OCI-LY3 (cell line): ENCODE measurements at regions not wholly inside any gene's neighbourhood (a gene's known extent, or its start where the extent isn't known, plus 50 kb on each side); places are given as distances from the start of the nearest gene placed in this dataset.

Experiments used
- H2AFZ ChIP-seq: fragments of 200-600, 300-600 bp; shearing (Covaris generic); 2 replicates; pipeline ENCODE4 v1.6.0; 2014; ENCODE audit warnings: antibody characterized with exemption, low read depth, low read length
- H3K27ac ChIP-seq: fragments of 200-600, 300-600 bp; sonication (generic); 2 replicates; pipeline ENCODE4 v1.5.1; 2014; ENCODE audit warnings: mild to moderate bottlenecking, low read length, moderate library complexity, mixed read lengths
- H3K27me3 ChIP-seq: fragments of 200-600, 300-600 bp; sonication (generic); 2 replicates; pipeline ENCODE4 v1.6.1; 2014; ENCODE audit warnings: low read depth, low read length, mixed read lengths
- H3K36me3 ChIP-seq: fragments of 200-600, 300-600 bp; sonication (generic); replicated peaks from 2 replicates; pipeline ENCODE3; 2014; ENCODE audit warnings: low read depth, low read length, mixed read lengths
- H3K4me1 ChIP-seq: fragments of 300-600, 200-600 bp; sonication (generic); 2 replicates; pipeline ENCODE4 v1.6.1; 2014; ENCODE audit warnings: low read length, mixed read lengths
- H3K4me2 ChIP-seq: fragments of 200-600, 300-600 bp; sonication (generic); 2 replicates; pipeline ENCODE4 v1.6.1; 2014; ENCODE audit warnings: low read length, mixed read lengths
- H3K4me3 ChIP-seq: fragments of 300-600, 200-600 bp; sonication (generic); 2 replicates; pipeline ENCODE4 v1.5.1; 2014; ENCODE audit warnings: antibody characterized with exemption, mild to moderate bottlenecking, low read length, moderate library complexity
- H3K79me2 ChIP-seq: fragments of 300-600, 200-600 bp; shearing (Covaris generic); 2 replicates; pipeline ENCODE4 v1.6.1; 2014; ENCODE audit warnings: mild to moderate bottlenecking, low read length, mixed read lengths
- H3K9ac ChIP-seq: fragments of 300-600, 200-600 bp; shearing (Covaris generic); 2 replicates; pipeline ENCODE4 v1.6.0; 2014; ENCODE audit warnings: mild to moderate bottlenecking, low read length, moderate library complexity
- H3K9me3 ChIP-seq: fragments of 200-600, 300-600 bp; shearing (Covaris generic); 2 replicates; pipeline ENCODE4 v1.6.1; 2014; ENCODE audit warnings: low read length, mixed read lengths; ENCODE audit not compliant: insufficient read depth
- H4K20me1 ChIP-seq: fragments of 200-600, 300-600 bp; sonication (generic); 2 replicates; pipeline ENCODE4 v1.6.1; 2016; ENCODE audit warnings: low read length, mixed read lengths; ENCODE audit not compliant: insufficient read depth
- EZH2phosphoT487 ChIP-seq: fragments of 200-600 bp; shearing (Covaris generic); IDR thresholded peaks from 2 replicates; pipeline ENCODE4 v1.6.1; 2018; ENCODE audit warnings: antibody characterized with exemption, mixed run types, low read depth
- TF ChIP-seq, protein P1 (sequence below): fragments of 200-600, 300-600 bp; sonication (generic); IDR thresholded peaks from 2 replicates; pipeline ENCODE4 v1.5.1; 2014; ENCODE audit warnings: antibody characterized with exemption, low read length, low read depth

DNA sequence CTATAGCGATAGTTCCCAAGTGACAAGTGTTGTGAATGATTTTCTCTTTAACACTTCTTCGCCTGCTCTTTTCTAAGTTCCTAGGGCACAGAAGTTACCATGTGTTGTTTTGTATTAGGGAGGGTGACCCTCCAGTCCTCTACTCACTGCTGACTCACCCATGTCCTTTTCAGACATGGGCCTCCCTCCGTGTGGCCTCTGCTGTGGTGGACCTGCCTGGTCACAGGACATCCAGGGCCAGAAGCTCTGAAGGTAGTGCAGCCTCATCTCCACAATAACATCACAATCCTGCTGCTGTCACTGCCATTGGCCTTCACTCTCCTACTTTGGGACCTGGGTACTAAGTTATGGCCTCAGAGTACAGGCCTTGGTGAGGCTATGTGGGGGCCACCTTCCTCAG, 87.1 kb upstream of the TNFAIP3 start:
- TF ChIP-seq, protein P1, sequence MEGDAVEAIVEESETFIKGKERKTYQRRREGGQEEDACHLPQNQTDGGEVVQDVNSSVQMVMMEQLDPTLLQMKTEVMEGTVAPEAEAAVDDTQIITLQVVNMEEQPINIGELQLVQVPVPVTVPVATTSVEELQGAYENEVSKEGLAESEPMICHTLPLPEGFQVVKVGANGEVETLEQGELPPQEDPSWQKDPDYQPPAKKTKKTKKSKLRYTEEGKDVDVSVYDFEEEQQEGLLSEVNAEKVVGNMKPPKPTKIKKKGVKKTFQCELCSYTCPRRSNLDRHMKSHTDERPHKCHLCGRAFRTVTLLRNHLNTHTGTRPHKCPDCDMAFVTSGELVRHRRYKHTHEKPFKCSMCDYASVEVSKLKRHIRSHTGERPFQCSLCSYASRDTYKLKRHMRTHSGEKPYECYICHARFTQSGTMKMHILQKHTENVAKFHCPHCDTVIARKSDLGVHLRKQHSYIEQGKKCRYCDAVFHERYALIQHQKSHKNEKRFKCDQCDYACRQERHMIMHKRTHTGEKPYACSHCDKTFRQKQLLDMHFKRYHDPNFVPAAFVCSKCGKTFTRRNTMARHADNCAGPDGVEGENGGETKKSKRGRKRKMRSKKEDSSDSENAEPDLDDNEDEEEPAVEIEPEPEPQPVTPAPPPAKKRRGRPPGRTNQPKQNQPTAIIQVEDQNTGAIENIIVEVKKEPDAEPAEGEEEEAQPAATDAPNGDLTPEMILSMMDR, result no peak
- no peak for TF ChIP-seq EZH2phosphoT487
- Histone ChIP-seq H2AFZ (no peak overlapping the region), H3K4me2 (no peak overlapping the region), H3K27ac (no peak overlapping the region), H4K20me1 (no peaks in the 10 kb centered on the region), H3K79me2 (no peaks in the 10 kb centered on the region), H3K9me3 (no peaks in the 10 kb centered on the region), H3K27me3 (no peaks in the 10 kb centered on the region), H3K4me1 (no peaks in the 10 kb centered on the region), H3K4me3 (no peak overlapping the region), H3K36me3 (no peaks in the 10 kb centered on the region), H3K9ac (no peak overlapping the region)

DNA sequence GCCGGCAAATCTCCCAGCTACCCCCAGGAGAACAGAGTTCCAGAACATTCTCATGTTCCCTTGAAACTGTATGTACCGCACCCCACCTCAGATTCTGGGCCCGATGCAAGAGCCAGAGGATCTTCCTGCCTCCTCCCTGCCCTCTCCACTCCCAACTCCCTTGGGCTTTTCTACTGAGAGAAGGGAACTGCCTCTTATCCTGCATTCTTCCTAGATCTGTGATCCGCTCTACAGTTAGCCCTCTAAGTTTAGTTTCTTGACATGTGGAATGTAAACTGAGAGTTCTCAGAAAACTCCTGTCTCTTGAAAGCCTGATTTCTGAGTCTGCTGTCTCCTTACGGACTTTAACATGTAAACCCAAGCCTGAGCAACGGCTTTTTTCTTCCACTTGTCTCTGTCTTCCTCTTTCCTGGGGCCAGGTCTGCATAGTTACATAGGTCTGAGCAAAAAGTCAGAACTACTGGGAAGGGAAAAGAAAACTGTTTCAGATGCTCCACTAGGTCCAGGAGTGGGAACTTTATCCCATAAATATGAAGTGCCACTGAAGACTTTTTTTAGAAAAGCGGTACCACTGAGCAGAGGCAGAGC, 86.5 kb upstream of the TNFAIP3 start:
- no peaks in the 10 kb centered on the region for H3K4me1 ChIP-seq
- no peaks in the 10 kb centered on the region for H3K27me3 ChIP-seq
- H3K9me3 ChIP-seq, result no peaks in the 10 kb centered on the region
- no peak overlapping the region for H2AFZ ChIP-seq
- H4K20me1 ChIP-seq, result no peaks in the 10 kb centered on the region
- no peak overlapping the region for H3K4me3 ChIP-seq
- no peaks in the 10 kb centered on the region for H3K36me3 ChIP-seq
- no peak overlapping the region for H3K9ac ChIP-seq
- TF ChIP-seq EZH2phosphoT487, result no peak
- TF ChIP-seq, protein P1, result no peak
- no peak overlapping the region for H3K27ac ChIP-seq
- H3K4me2 ChIP-seq, result no peak overlapping the region
- H3K79me2 ChIP-seq, result no peaks in the 10 kb centered on the region

DNA sequence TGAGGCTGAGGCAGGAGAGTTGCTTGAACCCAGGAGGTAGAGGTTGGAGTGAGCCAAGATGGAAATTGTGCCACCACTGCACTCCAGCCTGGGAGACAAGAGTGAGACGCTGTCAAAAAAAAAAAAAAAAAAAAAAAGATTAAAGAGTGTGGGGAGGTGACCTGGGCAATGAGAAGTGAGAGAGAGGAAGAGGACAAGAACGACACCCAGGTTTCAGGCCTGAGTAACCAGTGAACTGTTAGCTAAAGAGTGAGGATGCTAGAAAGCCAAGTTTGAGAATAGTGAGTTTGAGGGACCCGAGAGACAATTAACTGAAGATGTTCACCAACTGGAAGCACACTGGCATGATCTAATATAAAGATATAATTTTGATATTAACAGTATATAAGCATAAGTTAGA, 85.4 kb upstream of the TNFAIP3 start:
- TF ChIP-seq EZH2phosphoT487, result no peak
- Histone ChIP-seq H2AFZ (no peak overlapping the region), H3K36me3 (no peaks in the 10 kb centered on the region), H3K9me3 (no peaks in the 10 kb centered on the region), H3K4me1 (no peaks in the 10 kb centered on the region), H3K9ac (no peak overlapping the region), H4K20me1 (no peaks in the 10 kb centered on the region), H3K4me3 (no peak overlapping the region), H3K79me2 (no peaks in the 10 kb centered on the region), H3K27me3 (no peaks in the 10 kb centered on the region), H3K27ac (no peak overlapping the region), H3K4me2 (no peak overlapping the region)

DNA sequence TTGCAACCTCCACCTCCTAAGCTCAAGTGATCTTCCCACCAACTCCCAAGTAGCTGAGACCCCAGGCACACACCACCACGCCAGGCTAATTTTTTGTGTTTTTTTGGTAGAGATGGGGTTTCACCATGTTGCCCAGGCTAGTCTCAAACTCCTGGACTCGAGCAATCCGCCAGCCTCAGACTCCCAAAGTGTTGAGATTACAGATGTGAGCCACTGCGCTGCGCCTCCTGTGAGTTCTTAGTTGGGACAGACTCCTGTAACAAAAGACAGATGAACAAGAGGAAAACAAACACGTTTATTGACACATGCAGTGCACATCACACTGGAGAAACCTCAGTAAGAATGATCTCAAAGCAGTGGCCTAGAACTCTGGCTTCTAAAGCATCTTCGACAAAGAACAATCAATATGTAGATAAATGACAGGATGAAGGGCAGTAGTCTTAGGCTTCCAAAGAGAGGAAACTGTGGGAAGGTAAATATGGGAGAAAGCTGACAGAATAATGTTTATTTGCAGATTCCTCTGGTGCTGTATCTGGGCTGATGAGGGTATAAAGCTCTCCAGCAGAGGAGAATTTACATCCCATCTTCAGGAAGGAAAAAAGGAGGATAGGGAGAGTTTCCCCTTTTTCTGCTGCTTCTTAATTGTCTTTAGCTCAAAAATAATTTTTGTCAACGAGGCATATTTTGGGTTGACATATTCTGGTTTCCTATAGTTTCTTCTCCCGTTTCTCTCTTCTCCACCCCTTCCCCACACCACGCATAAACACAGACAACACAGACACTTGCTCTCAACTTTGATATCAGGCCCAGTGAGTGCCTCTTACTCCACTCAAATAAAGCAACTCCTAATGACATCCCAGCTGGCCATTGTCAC, 84.7 kb upstream of the TNFAIP3 start:
- TF ChIP-seq, protein P1, result no peak
- TF ChIP-seq EZH2phosphoT487, result no peak
- no peaks in the 10 kb centered on the region for H3K9me3 ChIP-seq
- H3K36me3 ChIP-seq, result no peaks in the 10 kb centered on the region
- H3K79me2 ChIP-seq, result no peaks in the 10 kb centered on the region
- no peak overlapping the region for H3K27ac ChIP-seq
- no peak overlapping the region for H3K4me3 ChIP-seq
- no peak overlapping the region for H3K4me2 ChIP-seq
- H3K9ac ChIP-seq, result no peak overlapping the region
- H3K27me3 ChIP-seq, result no peaks in the 10 kb centered on the region
- H4K20me1 ChIP-seq, result no peaks in the 10 kb centered on the region
- no peak overlapping the region for H2AFZ ChIP-seq
- H3K4me1 ChIP-seq, result no peaks in the 10 kb centered on the region
